T47D (cell line): ENCODE measurements at regions not wholly inside any gene's neighbourhood (a gene's known extent, or its start where the extent isn't known, plus 50 kb on each side); places are given as distances from the start of the nearest gene placed in this dataset.
"Not testable (repeated sequence)": the region's sequence is repeated elsewhere in the genome, so short reads cannot be mapped to it uniquely, and the experiment has no call there.

Experiments
- DNase-seq, 2 experiments: peaks; one replicate each; pipeline versions ENCODE4 v3.0.0 to v3.0.0-alpha.2; 2011 to 2012; ENCODE audit warnings: low read depth in 1 of 2, low spot score in 1 of 2
- JUND ChIP-seq: IDR thresholded peaks from 2 replicates; pipeline ENCODE4 v1.6.1; 2012; ENCODE audit warnings: low read depth
- in situ Hi-C: cut with HindIII; loops from 2 replicates; pipeline ENCODE4 v1.10.0; 2016; ENCODE audit warnings: low sequenced_read_pairs, low pct_unique_long_range_greater_than_20kb

GRCh38 chrX:17990532-17990931 lies 129.4 kb upstream of the RAI2 start:
- no peak for TF ChIP-seq JUND
- in situ Hi-C loops = no loop called here
- no peak for DNase-seq

GRCh38 chrX:17987783-17988182 lies 126.7 kb upstream of the RAI2 start:
- no peak for TF ChIP-seq JUND
- no peak for DNase-seq
- in situ Hi-C loops = no loop called here

- DNase-seq = no peak
- in situ Hi-C loops = no loop called here
- no peak for TF ChIP-seq JUND
These were observed 125.9 kb upstream of the RAI2 start for GRCh38 chrX:17986977-17987376.

GRCh38 chrX:17986440-17986839 lies 125.3 kb upstream of the RAI2 start:
- TF ChIP-seq JUND = no peak
- DNase-seq = peak in 1 of 2 experiments; percentile 20
- in situ Hi-C loops = no loop called here

- in situ Hi-C loops = no loop called here
- no peak for TF ChIP-seq JUND
- no peak for DNase-seq
These were observed 123.3 kb upstream of the RAI2 start for GRCh38 chrX:17984415-17984814.

GRCh38 chrX:17983389-17983788 lies 122.3 kb upstream of the RAI2 start:
- in situ Hi-C loops = no loop called here

GRCh38 chrX:17977696-17978095 lies 116.6 kb upstream of the RAI2 start:
- no peak for TF ChIP-seq JUND
- no peak for DNase-seq
- in situ Hi-C loops = no loop called here

More at GRCh38 chrX:17983389-17983788, 122.3 kb upstream of the RAI2 start:
- no peak for TF ChIP-seq JUND
- DNase-seq = no peak

- no peak for DNase-seq
- in situ Hi-C loops = no loop called here
- no peak for TF ChIP-seq JUND
These were observed 115.9 kb upstream of the RAI2 start for GRCh38 chrX:17976955-17977354.

GRCh38 chrX:17975349-17975748 lies 114.3 kb upstream of the RAI2 start:
- DNase-seq, in situ Hi-C loops: not testable (repeated sequence)

GRCh38 chrX:17968367-17968766 lies 107.3 kb upstream of the RAI2 start:
- no peak for TF ChIP-seq JUND
- no peak for DNase-seq
- in situ Hi-C loops = no loop called here

GRCh38 chrX:17967888-17968287 lies 106.8 kb upstream of the RAI2 start:
- DNase-seq = peak in 1 of 2 experiments; percentile 7
- in situ Hi-C loops = no loop called here
- no peak for TF ChIP-seq JUND

GRCh38 chrX:17964871-17965270 lies 103.8 kb upstream of the RAI2 start:
- DNase-seq = no peak
- in situ Hi-C loops = no loop called here
- no peak for TF ChIP-seq JUND

- no peak for DNase-seq
- in situ Hi-C loops = no loop called here
- no peak for TF ChIP-seq JUND
These were observed 99.8 kb upstream of the RAI2 start for GRCh38 chrX:17960891-17961290.

- in situ Hi-C loops = no loop called here
- TF ChIP-seq JUND = no peak
- DNase-seq = peak in 1 of 2 experiments; percentile 30
These were observed 83.9 kb upstream of the RAI2 start for GRCh38 chrX:17944833-17945497.

GRCh38 chrX:17941171-17941570 lies 80.1 kb upstream of the RAI2 start:
- in situ Hi-C loops = not testable (repeated sequence)

More at GRCh38 chrX:17941171-17941570, 80.1 kb upstream of the RAI2 start:
- not testable (repeated sequence) for DNase-seq
